Prostate gland (tissue), 1 donor: ENCODE measurements at regions not wholly inside any gene's neighbourhood (a gene's known extent, or its start where the extent isn't known, plus 50 kb on each side); places are given as distances from the start of the nearest gene placed in this dataset.

Experiments
- POLR2A ChIP-seq: fragments of 450-650 bp; IDR thresholded peaks from one replicate; pipeline ENCODE4 v1.6.1; 2016; ENCODE audit warnings: antibody characterized with exemption, mild to moderate bottlenecking
- POLR2AphosphoS5 ChIP-seq: sonication (generic); formaldehyde crosslinking; IDR thresholded peaks from one replicate; pipeline ENCODE4 v1.6.1; 2017; ENCODE audit warnings: antibody characterized with exemption

DNA sequence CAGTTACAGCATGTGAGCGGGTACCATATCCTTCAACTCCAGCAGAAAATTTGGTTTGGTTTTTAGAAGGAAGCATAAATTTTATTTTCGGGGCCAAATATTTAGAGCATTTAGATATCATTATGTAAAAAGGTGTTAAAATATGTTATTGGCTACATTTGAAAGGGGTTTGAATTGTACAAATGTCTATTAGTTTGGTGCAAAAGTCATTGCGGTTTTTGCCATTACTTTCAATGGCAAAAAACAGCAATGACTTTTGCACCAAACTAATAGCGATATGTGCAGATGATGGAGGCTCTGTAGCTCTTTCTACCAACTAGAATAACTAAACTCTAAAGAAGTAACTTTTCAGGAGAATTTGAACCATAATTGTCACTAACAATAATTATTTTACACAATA is 1666.2 kb upstream of the SLC39A10 start:
- TF ChIP-seq POLR2A (no peak), POLR2AphosphoS5 (no peak)
